ENCODE measurements at regions not wholly inside any gene's neighbourhood (a gene's known extent, or its start where the extent isn't known, plus 50 kb on each side); places are given as distances from the start of the nearest gene placed in this dataset.
"Not testable (repeated sequence)": the region's sequence is repeated elsewhere in the genome, so short reads cannot be mapped to it uniquely, and the experiment has no call there.

- no peak for DNase-seq
Observed at GRCh38 chr3:3902161-3902560, 102.9 kb downstream of the LRRN1 start.

- no peak for DNase-seq
Observed at GRCh38 chr3:3906171-3906570, 106.9 kb downstream of the LRRN1 start.

GRCh38 chr3:3907023-3907422 is 107.8 kb downstream of the LRRN1 start:
- DNase-seq: no peak

GRCh38 chr3:3918763-3919162 is 119.5 kb downstream of the LRRN1 start:
- no peak for DNase-seq

- DNase-seq: no peak
Observed at GRCh38 chr3:3919316-3919715, 120.1 kb downstream of the LRRN1 start.

GRCh38 chr3:3923619-3924018 is 124.4 kb downstream of the LRRN1 start:
- no peak for DNase-seq

GRCh38 chr3:3927198-3927597 is 128.0 kb downstream of the LRRN1 start:
- no peak for DNase-seq

GRCh38 chr3:3927965-3928364 is 128.7 kb downstream of the LRRN1 start:
- DNase-seq: no peak

GRCh38 chr3:3941380-3941779 is 142.1 kb downstream of the LRRN1 start:
- not testable (repeated sequence) for DNase-seq

GRCh38 chr3:3951071-3951470 is 151.8 kb downstream of the LRRN1 start:
- DNase-seq: no peak

GRCh38 chr3:3951501-3951900 is 152.3 kb downstream of the LRRN1 start:
- no peak for DNase-seq

- DNase-seq: not testable (repeated sequence)
Observed at GRCh38 chr3:3962867-3963266, 163.6 kb downstream of the LRRN1 start.

GRCh38 chr3:3984053-3984452 is 184.8 kb downstream of the LRRN1 start:
- no peak for DNase-seq

- DNase-seq: no peak
Observed at GRCh38 chr3:3991598-3991997, 192.4 kb downstream of the LRRN1 start.

GRCh38 chr3:3992312-3992874 is 193.2 kb downstream of the LRRN1 start:
- no peak for DNase-seq

- peak in 5 of 58 donors; percentile 1 to 8 (median 2) for DNase-seq
Observed at GRCh38 chr3:3998140-3998922, 199.1 kb downstream of the LRRN1 start.

GRCh38 chr3:3999340-3999739 is 200.1 kb downstream of the LRRN1 start:
- not testable (repeated sequence) for DNase-seq

GRCh38 chr3:4001976-4002375 is 202.7 kb downstream of the LRRN1 start:
- no peak for DNase-seq

GRCh38 chr3:4006288-4006687 is 207.1 kb downstream of the LRRN1 start:
- no peak for DNase-seq

- DNase-seq: no peak
Observed at GRCh38 chr3:4008205-4008604, 209.0 kb downstream of the LRRN1 start.

GRCh38 chr3:4011166-4011565 is 211.9 kb downstream of the LRRN1 start:
- no peak for DNase-seq

- no peak for DNase-seq
Observed at GRCh38 chr3:4015426-4015825, 216.2 kb downstream of the LRRN1 start.

- DNase-seq: no peak
Observed at GRCh38 chr3:4019501-4019900, 220.3 kb downstream of the LRRN1 start.
